ENCODE measurements at regions not wholly inside any gene's neighbourhood (a gene's known extent, or its start where the extent isn't known, plus 50 kb on each side); places are given as distances from the start of the nearest gene placed in this dataset.

- Histone ChIP-seq H3K4me2 (ENCODE audit: low read length) (no peak overlapping the region), H2AFZ (ENCODE audit: low read length) (no peak overlapping the region), H3K9me3 (ENCODE audit: low read length) (no peaks in the 10 kb centered on the region), H3K36me3 (ENCODE audit: low read depth, low read length) (no peaks in the 10 kb centered on the region), H3K4me3 (ENCODE audit: low read length) (no peak overlapping the region), H4K20me1 (ENCODE audit: low read length) (no peaks in the 10 kb centered on the region), H3K27me3 (ENCODE audit: low read length) (no peaks in the 10 kb centered on the region), H3K9me2 (replicated peaks; ENCODE audit: low read length) (no peaks in the 10 kb centered on the region), H3F3A (ENCODE audit: low read length, unreplicated experiment) (no peaks in the 10 kb centered on the region), H3K9ac (ENCODE audit: low read length) (no peak overlapping the region), H3K79me2 (ENCODE audit: low read length) (no peaks in the 10 kb centered on the region), H3K27ac (ENCODE audit: low read length) (no peak overlapping the region), H3K4me1 (ENCODE audit: insufficient read depth, low read length) (peaks cover 17% of the 10 kb centered on the region)
- no TSS peak for BruUV-seq (replicated peaks)
- CTCF ChIA-PET, result no interaction called here
- intact Hi-C loops (cut with micrococcal nuclease), result no loop called here
- no peak for TF ChIP-seq EZH2phosphoT487 (IDR thresholded peaks at IDR 0.05; ENCODE audit: borderline replicate concordance, low read length)
- TF ChIP-seq EZH2 (IDR thresholded peaks at IDR 0.05; ENCODE audit: low read length, unreplicated experiment), result no peak
- TF ChIP-seq CTCF (conservative IDR thresholded peaks at IDR 0.05; ENCODE audit: low read depth, low read length), result no peak
- POLR2A ChIA-PET (ENCODE audit: unreplicated experiment), result no interaction called here
- ATAC-seq (no peak), DNase-seq (no peak)
Measured at GRCh38 chr13:48772908-48773307, 119.2 kb downstream of the CYSLTR2 start.

GRCh38 chr13:48773531-48774275 is 120.0 kb downstream of the CYSLTR2 start:
- Histone ChIP-seq H3K4me3 (ENCODE audit: low read length) (no peak overlapping the region), H3K9me2 (replicated peaks; ENCODE audit: low read length) (no peaks in the 10 kb centered on the region), H3K36me3 (ENCODE audit: low read depth, low read length) (no peaks in the 10 kb centered on the region), H3F3A (ENCODE audit: low read length, unreplicated experiment) (no peaks in the 10 kb centered on the region), H3K27ac (ENCODE audit: low read length) (no peak overlapping the region), H2AFZ (ENCODE audit: low read length) (no peak overlapping the region), H3K4me1 (ENCODE audit: insufficient read depth, low read length) (peaks cover 17% of the 10 kb centered on the region), H3K79me2 (ENCODE audit: low read length) (no peaks in the 10 kb centered on the region), H3K9ac (ENCODE audit: low read length) (no peak overlapping the region), H3K9me3 (ENCODE audit: low read length) (no peaks in the 10 kb centered on the region), H3K4me2 (ENCODE audit: low read length) (no peak overlapping the region), H3K27me3 (ENCODE audit: low read length) (no peaks in the 10 kb centered on the region), H4K20me1 (ENCODE audit: low read length) (no peaks in the 10 kb centered on the region)
- no peak for TF ChIP-seq EZH2phosphoT487 (IDR thresholded peaks at IDR 0.05; ENCODE audit: borderline replicate concordance, low read length)
- no peak for TF ChIP-seq CTCF (conservative IDR thresholded peaks at IDR 0.05; ENCODE audit: low read depth, low read length)
- TF ChIP-seq EZH2 (IDR thresholded peaks at IDR 0.05; ENCODE audit: low read length, unreplicated experiment), result no peak
- ChIA-PET POLR2A (ENCODE audit: unreplicated experiment) (no interaction called here), CTCF (no interaction called here)
- ATAC-seq, result no peak
- no peak for DNase-seq
- intact Hi-C loops (cut with micrococcal nuclease), result no loop called here
- no TSS peak for BruUV-seq (replicated peaks)

GRCh38 chr13:48775285-48775684 is 121.6 kb downstream of the CYSLTR2 start:
- DNase-seq, result no peak
- H3K4me2 ChIP-seq (ENCODE audit: low read length), result no peak overlapping the region

More at GRCh38 chr13:48775285-48775684, 121.6 kb downstream of the CYSLTR2 start:
- Histone ChIP-seq H3K9me3 (ENCODE audit: low read length) (no peaks in the 10 kb centered on the region), H3K27ac (ENCODE audit: low read length) (no peak overlapping the region), H3K4me1 (ENCODE audit: insufficient read depth, low read length) (peaks cover 14% of the 10 kb centered on the region), H3K9me2 (replicated peaks; ENCODE audit: low read length) (no peaks in the 10 kb centered on the region), H3K4me3 (ENCODE audit: low read length) (no peak overlapping the region), H4K20me1 (ENCODE audit: low read length) (no peaks in the 10 kb centered on the region), H3K27me3 (ENCODE audit: low read length) (no peaks in the 10 kb centered on the region), H3F3A (ENCODE audit: low read length, unreplicated experiment) (no peaks in the 10 kb centered on the region), H3K9ac (ENCODE audit: low read length) (no peak overlapping the region), H2AFZ (ENCODE audit: low read length) (no peak overlapping the region), H3K36me3 (ENCODE audit: low read depth, low read length) (no peaks in the 10 kb centered on the region), H3K79me2 (ENCODE audit: low read length) (no peaks in the 10 kb centered on the region)
- no peak for TF ChIP-seq EZH2 (IDR thresholded peaks at IDR 0.05; ENCODE audit: low read length, unreplicated experiment)
- TF ChIP-seq EZH2phosphoT487 (IDR thresholded peaks at IDR 0.05; ENCODE audit: borderline replicate concordance, low read length), result no peak
- TF ChIP-seq CTCF (conservative IDR thresholded peaks at IDR 0.05; ENCODE audit: low read depth, low read length), result no peak
- ATAC-seq, result no peak
- intact Hi-C loops (cut with micrococcal nuclease), result loop anchor here (5.0 kb wide), 1 partner anchor 202 kb away; the partner anchor contains the start of gene FNDC3A
- no TSS peak for BruUV-seq (replicated peaks)
- POLR2A ChIA-PET (ENCODE audit: unreplicated experiment), result no interaction called here
- CTCF ChIA-PET, result no interaction called here
